Activated CD4-positive, alpha-beta T cell treated with anti-CD3 and anti-CD28 coated beads, Interleukin-2, amount 50 U/mL, for 1 hour (primary cell): ENCODE measurements at regions not wholly inside any gene's neighbourhood (a gene's known extent, or its start where the extent isn't known, plus 50 kb on each side); places are given as distances from the start of the nearest gene placed in this dataset.
"Not testable (repeated sequence)": the region's sequence is repeated elsewhere in the genome, so short reads cannot be mapped to it uniquely, and the experiment has no call there.

Experiments
- DNase-seq: peaks from one replicate; pipeline ENCODE4 v3.0.0-alpha.2; 2020

DNA sequence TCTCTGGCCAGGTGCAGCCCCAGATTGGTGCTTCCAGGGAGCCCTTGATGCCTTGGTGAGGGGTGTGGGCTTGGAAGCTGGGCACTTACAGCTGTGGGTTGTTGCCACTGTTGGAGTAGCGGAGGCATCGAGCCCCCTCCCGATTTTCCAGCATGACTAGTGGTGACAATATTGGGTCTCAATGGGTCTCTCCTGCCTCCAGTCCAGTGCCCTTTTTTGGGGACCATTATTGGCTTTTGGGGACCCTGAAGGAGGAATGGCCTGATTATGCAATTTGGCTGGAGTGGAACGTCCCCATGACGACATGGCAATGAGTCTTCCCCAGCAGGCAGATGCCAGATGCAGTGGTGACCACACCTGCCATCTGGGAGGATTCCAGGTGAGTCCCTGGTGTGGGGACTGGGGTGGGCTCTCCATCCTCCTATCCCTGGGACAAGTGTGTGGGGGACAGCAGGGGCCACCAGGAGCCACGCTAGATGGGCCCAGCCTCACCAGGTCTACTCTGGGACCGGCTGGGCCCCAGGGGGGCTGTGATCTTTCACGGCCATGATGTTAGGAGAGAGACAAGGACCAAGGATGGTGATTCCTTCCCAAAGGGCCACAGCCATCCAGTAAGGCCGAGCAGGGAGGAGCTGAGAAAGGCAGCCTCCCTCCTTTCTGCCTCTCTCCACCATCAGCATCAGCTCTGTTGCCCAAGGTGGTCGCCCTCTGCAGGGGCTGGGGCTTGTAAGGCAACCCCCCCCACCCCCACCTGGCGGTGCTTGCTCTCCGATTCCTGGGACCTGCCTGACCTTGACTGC is 196.8 kb downstream of the GOLGA6L6 start:
- DNase-seq: no peak

DNA sequence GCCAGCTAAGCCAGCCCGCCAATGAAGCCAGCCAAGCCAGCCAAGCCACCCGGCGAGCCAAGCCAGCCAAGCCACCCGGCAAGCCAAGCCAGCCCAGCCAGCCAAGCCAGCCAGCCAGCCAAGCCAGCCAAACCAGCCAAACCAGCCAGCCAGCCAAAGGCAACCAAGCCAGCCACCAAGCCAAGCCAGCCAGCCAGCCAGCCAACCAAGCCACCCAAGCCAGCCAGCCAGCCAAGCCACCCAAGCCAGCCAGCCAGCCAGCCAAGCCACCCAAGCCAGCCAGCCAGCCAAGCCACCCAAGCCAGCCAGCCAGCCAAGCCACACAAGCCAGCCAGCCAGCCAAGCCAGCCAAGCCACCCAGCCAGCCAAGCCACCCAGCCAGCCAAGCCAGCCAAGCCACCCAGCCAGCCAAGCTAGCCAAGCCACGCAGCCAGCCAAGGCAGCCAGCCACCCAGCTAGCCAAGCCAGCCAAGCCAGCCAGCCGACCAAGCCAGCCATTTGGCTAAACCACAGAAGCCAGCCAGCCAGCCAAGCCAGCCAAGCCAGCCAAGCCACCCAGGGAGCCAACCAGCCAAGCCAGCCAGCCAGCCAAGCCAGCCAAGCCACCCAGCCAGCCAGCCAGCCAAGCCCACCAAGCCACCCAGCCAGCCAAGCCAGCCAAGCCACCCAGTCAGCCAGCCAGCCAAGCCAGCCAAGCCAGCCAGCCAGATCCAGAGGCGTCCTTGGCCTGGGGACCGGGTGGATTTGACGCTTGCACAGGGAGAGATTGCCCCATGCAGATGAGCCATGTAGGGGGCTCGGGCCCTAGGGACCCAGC is 198.0 kb downstream of the GOLGA6L6 start:
- DNase-seq: not testable (repeated sequence)

DNA sequence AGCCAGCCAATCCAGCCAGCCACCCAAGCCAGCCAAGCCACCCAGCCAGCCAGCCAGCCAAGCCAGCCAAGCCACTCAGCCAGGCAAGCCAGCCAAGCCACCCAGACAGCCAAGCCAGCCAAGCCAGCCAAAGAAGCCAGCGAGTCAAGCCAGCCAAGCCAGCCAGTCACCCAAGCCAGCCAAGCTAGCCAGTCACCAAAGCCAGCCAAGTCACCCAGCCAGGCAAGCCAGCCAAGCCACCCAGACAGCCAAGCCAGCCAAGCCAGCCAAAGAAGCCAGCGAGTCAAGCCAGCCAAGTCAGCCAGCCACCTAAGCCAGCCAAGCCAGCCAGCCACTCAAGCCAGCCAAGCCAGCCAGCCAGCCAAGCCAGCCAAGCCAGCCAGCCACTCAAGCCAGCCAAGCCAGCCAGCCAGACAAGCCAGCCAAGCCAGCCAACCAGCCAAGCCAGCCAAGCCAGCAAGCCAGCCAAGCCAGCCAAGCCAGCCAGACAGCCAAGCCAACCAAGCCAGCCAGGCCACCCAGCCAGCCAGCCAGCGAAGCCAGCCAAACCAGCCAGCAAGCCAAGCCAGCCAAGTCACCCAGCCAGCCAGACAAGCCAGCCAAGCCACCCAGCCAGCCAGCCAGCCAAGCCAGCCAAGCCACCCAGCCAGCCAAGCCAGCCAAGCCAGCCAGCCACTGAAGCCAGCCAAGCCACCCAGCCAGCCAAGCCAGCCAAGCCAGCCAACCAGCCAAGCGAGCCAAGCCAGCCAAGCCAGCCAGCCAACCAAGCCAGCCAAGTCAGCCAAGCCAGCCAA is 198.8 kb downstream of the GOLGA6L6 start:
- not testable (repeated sequence) for DNase-seq

DNA sequence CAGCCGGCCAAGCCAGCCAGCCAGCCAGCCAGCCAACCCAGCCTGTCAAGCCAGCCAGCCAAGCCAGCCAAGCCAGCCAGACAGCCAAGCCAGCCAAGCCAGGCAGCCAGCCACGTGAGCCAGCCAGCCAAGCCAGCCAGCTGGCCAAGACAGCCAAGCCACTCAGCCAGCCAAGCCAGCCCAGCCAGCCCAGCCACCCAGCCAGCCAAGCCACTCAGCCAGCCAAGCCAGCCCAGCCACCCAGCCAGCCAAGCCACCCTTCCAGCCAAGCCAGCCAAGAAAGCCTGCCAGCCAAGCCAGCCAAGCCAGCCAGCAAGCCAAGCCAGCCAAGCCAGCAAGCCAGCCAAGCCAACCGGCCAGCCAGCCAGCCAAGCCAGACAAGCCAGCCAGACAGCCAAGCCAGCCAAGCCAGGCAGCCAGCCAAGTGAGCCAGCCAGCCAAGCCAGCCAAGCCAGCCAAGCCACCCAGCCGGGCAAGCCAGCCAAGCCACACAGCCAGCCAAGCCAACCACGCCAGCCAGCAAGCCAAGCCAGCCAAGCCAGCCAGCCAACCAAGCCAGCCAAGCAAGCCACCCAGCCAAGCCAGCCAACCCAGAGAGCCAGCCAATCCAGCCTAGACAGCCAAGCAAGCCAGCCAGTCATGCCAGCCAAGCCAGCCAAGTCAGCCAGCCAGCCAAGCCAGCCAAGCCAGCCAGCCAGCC is 199.5 kb downstream of the GOLGA6L6 start:
- peak; percentile 51 for DNase-seq

DNA sequence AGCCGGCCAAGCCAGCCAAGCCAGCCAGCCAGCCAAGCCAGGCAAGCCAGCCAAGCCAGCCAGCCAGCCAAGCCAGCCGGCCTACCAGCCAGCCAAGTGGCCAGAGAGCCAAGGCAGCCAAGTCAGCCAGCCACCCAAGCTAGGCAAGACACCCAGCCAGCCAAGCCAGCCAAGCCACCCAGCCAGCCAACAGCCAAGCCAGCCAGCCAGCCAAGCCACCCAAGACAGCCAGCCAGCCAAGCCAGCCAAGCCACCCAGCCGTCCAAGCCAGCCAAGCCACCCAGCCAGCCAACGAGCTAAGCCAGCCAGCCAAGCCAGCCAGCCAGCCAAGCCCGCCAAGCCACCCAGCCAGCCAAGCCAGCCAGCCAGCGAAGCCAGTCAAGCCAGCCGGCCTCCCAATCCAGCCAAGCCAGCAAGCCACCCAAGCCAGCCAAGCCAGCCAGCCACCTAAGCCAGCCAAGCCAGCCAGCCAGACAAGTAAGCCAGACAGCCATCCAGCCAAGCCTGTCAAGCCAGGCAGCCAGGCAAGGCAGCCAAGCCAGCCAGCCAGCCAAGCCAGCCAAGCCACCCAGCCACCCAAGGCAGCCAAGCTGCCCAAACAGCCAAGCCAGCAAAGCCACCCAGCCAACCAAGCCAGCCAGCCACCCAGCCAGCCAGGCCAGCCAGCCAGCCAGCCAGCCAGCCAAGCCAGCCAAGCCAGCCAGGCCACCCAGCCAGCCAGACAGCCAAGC is 200.5 kb downstream of the GOLGA6L6 start:
- DNase-seq: peak; percentile 48

DNA sequence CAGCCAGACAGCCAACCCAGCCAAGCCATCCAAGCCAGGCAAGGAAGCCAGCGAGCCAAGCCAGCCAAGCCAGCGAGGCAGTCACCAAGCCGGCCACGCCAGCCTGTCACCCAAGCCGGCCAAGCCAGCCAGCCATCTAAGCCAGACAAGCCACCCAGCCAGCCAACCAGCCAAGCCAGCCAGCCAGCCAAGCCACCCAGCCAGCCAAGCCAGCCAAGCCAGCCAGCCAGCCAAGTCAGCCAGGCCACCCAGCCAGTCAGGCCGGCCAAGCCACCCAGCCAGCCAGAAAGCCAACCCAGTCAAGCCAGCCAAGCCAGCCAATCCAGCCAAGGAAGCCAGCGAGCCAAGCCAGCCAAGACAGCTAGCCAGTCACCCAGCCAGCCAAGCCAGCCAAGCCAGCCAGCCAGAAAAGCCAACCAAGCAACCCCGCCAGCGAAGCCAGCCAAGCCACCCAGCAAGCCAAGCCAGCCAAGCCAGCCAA is 201.2 kb downstream of the GOLGA6L6 start:
- peak; percentile 30 for DNase-seq

DNA sequence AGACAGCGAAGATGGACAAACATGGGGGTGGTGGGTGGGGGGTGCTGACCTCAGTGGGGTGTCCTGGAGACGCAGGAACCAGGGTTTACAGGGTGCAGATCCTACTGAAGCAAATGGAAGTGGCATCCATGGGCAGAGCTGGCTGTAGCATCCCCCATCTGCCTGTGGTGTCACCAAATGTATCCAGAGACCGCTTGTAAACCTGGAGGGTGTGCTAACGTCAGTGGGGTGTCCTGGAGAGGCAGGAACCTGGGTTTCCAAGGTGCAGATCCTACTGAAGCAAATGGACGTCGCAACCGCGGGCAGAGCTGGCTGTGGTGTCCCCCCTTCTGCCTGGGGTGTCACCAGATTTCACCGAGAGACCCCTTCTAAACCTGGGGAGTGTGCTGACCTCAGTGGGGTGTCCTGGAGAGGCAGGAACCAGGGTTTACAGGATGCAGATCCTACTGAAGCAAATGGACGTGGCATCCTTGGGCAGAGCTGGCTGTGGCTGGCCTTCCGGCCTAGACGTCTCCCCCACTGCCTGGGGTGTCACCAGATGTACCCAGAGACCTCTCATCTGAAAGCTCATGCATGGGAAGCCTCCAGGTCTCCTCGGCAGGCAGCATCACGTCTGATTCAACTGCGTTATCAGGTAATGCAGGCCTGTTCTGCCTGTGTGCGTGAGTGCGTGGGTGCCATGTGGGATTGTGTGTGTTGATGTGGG is 202.4 kb downstream of the GOLGA6L6 start:
- DNase-seq: not testable (repeated sequence)

DNA sequence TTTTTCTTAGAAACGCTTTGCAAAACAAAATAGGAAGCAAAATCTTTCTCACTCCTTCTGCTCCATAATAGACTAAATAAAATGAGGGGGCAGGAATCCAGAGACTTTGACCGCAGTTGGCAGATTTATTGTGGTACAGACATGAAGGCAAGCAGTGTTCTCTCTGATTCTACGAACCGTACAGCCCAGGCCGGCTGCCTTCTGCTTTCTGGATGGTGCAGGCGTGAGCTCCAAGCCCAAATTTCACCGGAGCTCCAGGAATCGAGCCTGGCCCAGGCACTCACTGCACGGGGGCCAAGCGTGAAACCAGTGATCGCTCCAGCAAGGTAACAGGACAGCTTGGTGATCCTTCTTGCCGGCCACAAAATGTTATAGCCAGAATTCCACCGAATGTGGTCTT is 202.9 kb downstream of the GOLGA6L6 start:
- DNase-seq: not testable (repeated sequence)

DNA sequence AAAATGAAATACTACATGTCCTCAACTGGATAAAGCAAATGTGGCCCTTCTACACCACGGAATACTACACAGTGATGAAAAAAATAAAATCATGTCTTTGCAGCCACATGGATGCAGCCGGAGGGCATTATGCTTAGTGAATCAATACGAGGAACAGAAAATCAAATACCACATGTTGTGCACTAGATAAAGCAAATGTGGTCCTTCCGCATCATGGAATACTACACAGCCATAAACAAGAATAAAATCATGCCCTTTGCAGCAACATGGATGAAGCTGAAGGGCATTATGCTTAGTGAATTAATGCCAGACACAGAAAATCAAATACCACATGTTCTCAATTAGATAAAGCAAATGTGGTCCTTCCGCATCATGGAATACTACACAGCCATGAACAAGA is 204.4 kb downstream of the GOLGA6L6 start:
- DNase-seq: not testable (repeated sequence)

DNA sequence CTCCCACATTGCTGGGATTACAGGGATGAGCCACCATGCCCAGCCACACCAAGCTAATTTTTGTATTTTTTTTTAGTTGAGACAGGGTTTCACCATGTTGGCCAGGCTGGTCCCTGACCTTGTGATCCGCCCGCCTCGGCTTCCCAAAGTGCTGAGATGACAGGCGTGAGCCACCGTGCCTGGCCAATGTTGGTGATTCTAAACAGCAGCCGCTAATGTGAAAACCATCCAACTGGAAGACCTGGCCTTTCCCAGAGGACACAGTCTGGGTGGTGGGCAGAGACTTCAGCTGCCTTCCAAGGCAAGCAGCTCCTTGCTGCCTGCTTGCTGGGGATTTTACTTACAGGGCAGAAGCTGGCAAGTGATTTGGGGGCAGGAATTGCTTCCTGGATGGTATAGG is 207.1 kb downstream of the GOLGA6L6 start:
- DNase-seq: not testable (repeated sequence)

DNA sequence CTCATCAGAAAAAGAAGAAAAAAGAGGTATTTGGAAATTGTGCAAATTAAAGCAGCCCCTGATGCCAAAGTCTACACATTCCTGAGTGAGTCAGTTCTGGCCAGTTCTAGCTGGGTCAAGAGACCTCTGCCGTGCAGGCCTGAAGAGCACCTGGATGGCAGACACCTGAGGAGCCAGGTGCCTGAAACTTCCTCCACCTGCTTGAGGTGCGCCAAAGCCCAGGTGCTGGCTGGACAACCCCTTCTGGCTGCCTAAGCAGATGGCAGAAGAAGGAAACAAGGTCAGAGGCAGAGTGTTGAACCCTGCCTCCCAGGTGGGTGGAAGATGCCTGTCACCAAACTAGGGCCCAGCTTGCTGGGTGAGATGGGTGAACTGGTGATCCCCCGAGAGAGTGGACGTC is 215.8 kb downstream of the GOLGA6L6 start:
- DNase-seq: not testable (repeated sequence)

DNA sequence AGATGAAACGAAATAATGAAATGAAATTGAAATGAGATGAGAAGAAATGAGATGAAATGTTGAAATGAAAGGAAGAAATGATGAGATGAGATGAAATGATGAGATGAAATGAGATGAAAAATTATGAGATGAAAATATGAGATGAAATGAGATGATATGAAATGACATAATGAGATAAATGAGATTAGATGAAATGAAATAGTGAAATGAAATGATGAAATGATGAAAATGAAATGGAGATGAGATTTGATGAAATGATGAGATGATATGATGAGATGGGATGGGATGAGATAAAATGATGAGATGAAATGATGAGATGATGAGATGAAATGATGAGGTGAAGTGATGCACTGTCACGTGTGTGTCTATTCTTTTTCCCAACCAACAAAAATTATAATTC is 224.5 kb downstream of the GOLGA6L6 start:
- DNase-seq: not testable (repeated sequence)

DNA sequence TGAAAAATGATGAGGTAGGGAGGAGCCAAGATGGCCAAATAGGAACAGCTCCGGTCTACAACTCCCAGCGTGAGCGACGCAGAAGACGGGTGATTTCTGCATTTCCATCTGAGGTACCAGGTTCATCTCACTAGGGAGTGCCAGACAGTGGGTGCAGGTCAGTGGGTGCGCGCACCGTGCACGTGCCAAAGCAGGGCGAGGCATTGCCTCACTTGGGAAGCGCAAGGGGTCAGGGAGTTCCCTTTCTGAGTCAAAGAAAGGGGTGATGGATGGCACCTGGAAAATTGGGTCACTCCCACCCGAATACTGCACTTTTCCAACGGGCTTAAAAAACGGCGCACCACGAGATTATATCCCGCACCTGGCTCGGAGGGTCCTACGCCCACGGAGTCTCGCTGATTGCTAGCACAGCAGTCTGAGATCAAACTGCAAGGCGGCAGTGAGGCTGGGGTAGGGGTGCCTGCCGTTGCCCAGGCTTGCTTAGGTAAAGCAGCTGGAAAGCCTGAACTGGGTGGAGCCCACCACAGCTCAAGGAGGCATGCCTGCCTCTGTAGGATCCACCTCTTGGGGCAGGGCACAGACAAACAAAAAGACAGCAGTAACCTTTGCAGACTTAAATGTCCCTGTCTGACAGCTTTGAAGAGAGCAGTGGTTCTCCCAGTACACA is 230.5 kb downstream of the GOLGA6L6 start:
- DNase-seq: not testable (repeated sequence)

DNA sequence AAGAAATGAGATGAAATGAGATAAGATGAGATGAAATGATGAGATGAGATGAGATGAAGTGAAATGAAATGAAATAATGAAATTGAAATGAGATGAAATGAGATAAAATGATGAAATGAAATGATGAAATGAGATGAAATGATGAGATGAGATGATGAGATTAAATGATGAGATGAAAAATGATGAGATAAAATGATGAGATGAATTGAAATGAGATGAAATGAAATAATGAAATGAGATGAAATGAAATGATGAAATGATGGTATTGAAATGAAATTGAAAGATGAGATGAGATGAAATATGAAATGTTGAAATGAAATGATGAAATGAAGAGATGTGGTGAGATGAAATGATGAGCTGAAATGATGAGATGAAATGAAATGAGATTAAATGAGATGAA is 231.0 kb downstream of the GOLGA6L6 start:
- no peak for DNase-seq

DNA sequence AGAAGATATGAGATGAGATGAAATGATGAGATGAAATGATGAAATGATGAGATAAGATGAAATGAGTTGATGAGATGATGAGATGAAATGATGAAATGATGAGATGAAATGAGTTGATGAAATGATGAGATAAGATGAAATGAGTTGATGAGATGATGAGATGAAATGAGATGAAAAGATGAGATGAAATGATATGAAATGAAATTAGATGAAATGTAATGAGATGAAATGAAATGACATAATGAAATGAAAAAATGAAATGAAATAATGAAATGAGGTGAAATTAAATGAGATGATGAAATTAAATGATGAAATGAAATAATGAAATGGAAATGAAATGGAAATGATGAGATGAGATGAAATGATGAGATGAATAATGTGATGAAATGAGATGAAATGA is 231.6 kb downstream of the GOLGA6L6 start:
- not testable (repeated sequence) for DNase-seq

DNA sequence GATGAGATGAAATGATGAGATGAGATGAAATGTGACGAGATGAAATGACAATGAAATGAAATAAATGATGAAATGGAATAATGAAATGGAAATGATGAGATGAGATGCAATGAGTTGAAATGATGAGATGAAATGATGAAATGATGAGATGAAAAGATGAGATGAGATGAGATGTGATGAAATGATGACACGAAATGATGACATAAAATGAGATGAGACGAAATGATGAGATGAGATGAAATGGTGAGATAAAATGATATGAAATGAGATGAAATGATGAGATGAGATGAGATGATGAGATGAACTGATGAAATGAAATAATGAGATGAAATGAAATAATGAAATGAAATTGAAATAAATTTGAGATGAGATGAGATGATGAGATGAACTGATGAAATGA is 232.2 kb downstream of the GOLGA6L6 start:
- not testable (repeated sequence) for DNase-seq

DNA sequence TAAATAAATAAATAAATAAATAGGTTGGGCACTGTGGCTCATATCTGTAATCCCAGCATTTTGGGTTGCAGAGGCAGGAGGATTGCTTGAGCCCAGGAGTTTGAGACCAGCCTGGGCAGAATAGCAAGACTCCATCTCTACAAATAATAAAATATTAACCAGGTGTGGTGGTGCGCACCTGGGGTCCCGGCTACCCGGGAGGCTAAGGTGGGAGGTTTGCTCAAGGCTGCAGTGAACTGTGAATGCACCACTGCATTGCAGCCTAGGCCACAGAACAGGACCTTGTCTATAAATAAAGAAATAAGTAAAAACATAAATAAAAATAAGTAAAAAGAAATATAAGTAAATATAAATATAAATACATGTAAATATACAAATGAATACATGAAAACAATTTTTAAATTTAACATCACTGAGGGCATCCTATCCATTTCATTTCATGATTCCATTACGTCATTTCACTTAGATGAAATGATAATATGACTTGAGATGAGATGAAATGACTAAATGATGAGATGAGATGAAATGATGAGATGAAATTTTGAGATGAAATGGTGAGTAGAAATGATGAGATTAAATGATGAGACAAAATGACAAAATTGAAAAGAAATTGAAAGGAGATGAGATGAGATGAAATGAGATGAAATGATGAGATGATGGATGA is 233.4 kb downstream of the GOLGA6L6 start:
- DNase-seq: not testable (repeated sequence)

DNA sequence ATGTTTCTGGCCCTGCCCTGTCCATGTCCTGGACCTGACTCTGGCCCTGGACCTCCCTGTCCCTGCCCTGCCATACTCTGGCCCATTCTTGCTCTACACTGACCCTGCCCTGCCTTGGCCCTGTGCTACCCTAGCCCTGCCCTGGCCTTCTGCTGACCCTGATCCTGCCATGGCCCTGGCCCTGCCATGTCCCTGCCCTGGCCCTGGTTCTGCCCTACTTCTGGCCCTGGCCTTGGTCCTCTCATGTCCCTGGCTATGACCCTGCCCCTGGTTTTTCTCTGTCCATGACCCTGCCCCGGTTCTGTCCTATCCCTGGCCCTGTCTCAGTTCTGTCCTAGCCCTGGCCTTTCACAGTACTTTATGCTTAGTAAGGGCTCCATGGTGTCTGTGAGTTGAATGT is 234.5 kb downstream of the GOLGA6L6 start:
- not testable (repeated sequence) for DNase-seq

DNA sequence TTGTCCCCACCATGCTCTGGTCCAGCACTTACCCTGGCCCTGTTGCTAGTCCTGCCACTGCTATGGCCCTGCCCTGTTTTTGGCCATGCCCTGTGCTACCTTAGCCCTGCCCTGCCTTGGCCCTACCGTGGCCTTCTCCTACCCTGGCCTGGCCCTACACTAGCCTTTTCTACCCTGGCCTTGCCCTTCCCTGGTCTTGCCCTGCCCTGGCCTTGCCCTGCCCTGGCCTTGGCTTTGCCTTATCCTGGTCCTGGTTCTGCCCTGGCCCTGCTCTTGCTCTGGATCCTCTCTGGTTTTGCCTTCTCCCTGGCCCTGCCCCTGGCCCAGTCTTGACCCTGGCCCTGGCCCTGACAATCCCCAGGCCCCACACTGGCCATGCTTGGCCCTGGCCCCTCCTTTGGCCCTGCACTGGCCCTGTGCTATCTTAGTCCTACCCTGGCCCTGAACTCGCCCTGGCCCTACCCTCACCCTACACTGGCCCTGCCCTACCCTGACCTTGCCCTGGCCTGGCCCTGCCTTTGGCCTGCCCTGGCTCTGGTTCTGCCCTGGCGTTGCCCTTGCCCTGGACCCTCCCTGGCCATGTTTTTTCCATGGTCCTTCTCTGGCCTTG is 235.0 kb downstream of the GOLGA6L6 start:
- not testable (repeated sequence) for DNase-seq
